Vagina (tissue), 2 donors: ENCODE measurements at regions not wholly inside any gene's neighbourhood (a gene's known extent, or its start where the extent isn't known, plus 50 kb on each side); places are given as distances from the start of the nearest gene placed in this dataset.

Source experiments
- POLR2A ChIP-seq, 2 donors: fragments of 450-650 bp; IDR thresholded peaks; one replicate each; pipeline ENCODE4 v1.6.1; 2017; ENCODE audit warnings: antibody characterized with exemption in 2 of 2, mild to moderate bottlenecking in 2 of 2, moderate library complexity in 2 of 2
- POLR2AphosphoS5 ChIP-seq, 2 donors: sonication (generic); formaldehyde crosslinking; IDR thresholded peaks; one replicate each; pipeline ENCODE4 v1.9.0; 2017; ENCODE audit warnings: antibody characterized with exemption in 2 of 2, mild to moderate bottlenecking in 2 of 2, low read depth in 1 of 2; ENCODE audit not compliant: insufficient read depth in 1 of 2
- TF ChIP-seq, protein P1 (sequence below), 3 experiments: fragments of 450-650 bp in 2 of 3; fragments of 200-600 bp in 1 of 3; sonication (generic) in 1 of 3; IDR thresholded peaks; one replicate each; pipeline ENCODE4 v1.5.1; 2017 to 2019; ENCODE audit warnings: antibody characterized with exemption in 3 of 3, mild to moderate bottlenecking in 2 of 3, moderate library complexity in 2 of 3

GRCh38 chr6:4474810-4475209, 301.4 kb upstream of the CDYL start:
- TF ChIP-seq POLR2AphosphoS5 (IDR thresholded peaks at IDR 0.05; ENCODE audit: insufficient read depth in 1 of 2, low read depth in 1 of 2) (no peak), POLR2A (IDR thresholded peaks at IDR 0.05) (no peak)
- TF ChIP-seq, protein P1, sequence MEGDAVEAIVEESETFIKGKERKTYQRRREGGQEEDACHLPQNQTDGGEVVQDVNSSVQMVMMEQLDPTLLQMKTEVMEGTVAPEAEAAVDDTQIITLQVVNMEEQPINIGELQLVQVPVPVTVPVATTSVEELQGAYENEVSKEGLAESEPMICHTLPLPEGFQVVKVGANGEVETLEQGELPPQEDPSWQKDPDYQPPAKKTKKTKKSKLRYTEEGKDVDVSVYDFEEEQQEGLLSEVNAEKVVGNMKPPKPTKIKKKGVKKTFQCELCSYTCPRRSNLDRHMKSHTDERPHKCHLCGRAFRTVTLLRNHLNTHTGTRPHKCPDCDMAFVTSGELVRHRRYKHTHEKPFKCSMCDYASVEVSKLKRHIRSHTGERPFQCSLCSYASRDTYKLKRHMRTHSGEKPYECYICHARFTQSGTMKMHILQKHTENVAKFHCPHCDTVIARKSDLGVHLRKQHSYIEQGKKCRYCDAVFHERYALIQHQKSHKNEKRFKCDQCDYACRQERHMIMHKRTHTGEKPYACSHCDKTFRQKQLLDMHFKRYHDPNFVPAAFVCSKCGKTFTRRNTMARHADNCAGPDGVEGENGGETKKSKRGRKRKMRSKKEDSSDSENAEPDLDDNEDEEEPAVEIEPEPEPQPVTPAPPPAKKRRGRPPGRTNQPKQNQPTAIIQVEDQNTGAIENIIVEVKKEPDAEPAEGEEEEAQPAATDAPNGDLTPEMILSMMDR (IDR thresholded peaks at IDR 0.05): no peak
